ENCODE measurements at regions not wholly inside any gene's neighbourhood (a gene's known extent, or its start where the extent isn't known, plus 50 kb on each side); places are given as distances from the start of the nearest gene placed in this dataset.

DNA sequence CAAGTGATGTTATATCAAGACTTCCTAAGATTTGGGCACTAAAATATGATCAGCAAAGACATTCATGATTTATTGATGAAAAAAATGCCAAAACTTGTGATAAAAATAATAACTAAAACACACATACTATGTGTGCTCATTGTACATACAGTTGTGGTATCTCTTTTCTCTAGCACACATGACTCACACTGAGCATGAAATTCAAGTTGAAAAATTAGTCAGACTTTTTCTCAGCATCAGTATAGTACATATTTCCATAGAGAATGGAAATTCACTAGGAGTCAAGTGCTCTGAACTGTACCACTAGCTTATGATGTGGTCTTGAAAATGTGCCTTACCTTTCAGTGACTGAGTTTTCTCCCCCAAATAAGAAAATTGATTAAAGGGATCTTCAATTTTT, 471.8 kb upstream of the FLRT2 start:
- TF ChIP-seq, protein P1, sequence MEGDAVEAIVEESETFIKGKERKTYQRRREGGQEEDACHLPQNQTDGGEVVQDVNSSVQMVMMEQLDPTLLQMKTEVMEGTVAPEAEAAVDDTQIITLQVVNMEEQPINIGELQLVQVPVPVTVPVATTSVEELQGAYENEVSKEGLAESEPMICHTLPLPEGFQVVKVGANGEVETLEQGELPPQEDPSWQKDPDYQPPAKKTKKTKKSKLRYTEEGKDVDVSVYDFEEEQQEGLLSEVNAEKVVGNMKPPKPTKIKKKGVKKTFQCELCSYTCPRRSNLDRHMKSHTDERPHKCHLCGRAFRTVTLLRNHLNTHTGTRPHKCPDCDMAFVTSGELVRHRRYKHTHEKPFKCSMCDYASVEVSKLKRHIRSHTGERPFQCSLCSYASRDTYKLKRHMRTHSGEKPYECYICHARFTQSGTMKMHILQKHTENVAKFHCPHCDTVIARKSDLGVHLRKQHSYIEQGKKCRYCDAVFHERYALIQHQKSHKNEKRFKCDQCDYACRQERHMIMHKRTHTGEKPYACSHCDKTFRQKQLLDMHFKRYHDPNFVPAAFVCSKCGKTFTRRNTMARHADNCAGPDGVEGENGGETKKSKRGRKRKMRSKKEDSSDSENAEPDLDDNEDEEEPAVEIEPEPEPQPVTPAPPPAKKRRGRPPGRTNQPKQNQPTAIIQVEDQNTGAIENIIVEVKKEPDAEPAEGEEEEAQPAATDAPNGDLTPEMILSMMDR (IDR thresholded peaks at IDR 0.05; ENCODE audit: extremely low read depth, insufficient read depth, missing control alignments) = no peak
- DNase-seq (ENCODE audit: low spot score) = no peak
- in situ Hi-C loops (cut with MboI; ENCODE audit: low pct_unique_long_range_greater_than_20kb, low sequenced_read_pairs, unreplicated experiment) = no loop called here

DNA sequence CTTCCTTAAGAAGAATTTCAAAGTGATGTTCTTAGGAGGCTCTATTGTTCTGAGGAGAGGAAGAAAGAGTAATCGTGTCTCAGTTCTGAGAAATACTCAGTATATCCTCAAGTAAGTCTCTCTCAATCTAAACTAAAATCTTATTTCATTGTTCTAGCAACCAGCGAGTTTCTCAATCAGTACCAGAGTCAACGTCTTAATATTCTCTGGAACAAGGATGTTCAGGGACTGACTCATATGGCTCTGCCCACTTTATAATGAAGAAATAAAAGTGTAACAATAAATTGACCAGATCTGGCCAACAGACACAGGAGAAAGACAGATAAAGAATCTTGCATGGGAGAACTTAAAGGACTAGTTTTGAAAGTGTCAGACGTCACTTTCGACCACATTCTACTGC, 469.8 kb upstream of the FLRT2 start:
- in situ Hi-C loops (cut with MboI; ENCODE audit: low pct_unique_long_range_greater_than_20kb, low sequenced_read_pairs, unreplicated experiment) = no loop called here
- DNase-seq (ENCODE audit: low spot score) = no peak
- TF ChIP-seq, protein P1 (IDR thresholded peaks at IDR 0.05; ENCODE audit: extremely low read depth, insufficient read depth, missing control alignments) = no peak

DNA sequence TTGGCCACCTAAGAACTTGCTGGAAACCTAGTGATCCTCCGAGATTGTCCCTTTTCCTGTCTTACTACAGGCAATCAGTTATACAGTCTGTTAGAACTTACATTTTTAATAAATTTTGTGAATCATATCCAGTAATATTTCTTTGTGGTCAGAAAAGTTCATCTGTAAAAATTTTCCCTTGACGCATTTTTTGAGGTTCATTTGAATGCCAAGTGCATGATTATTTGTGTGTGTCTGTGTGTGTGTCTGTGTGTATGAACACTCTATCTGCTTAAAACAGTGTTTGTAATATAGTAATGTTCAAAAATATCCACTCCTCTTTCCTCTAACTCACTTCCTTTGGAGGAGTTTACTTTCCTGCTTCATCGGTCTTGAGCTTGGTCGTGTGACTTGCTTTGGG, 468.7 kb upstream of the FLRT2 start:
- DNase-seq (ENCODE audit: low spot score) = no peak
- TF ChIP-seq, protein P1 (IDR thresholded peaks at IDR 0.05; ENCODE audit: extremely low read depth, insufficient read depth, missing control alignments) = no peak
- in situ Hi-C loops (cut with MboI; ENCODE audit: low pct_unique_long_range_greater_than_20kb, low sequenced_read_pairs, unreplicated experiment) = no loop called here

DNA sequence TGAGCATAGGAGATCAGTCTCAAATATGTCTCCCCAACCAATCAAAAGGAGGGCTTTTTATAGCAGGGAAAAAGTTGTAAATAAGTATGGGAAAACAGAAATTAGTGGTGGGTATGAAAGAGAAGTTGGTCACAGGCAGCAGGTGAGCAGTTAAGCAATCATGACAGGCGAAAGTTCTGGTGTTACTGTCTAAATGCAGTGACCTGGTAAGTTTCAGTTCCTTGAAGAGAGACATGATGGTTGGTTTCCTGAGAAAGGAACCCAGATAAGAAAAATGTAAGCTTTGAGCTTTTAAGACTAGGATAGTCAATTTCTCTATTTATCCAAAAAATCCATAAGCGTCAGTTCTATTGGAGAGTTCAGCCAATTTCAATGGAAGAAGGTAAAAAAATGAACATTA, 466.2 kb upstream of the FLRT2 start:
- in situ Hi-C loops (cut with MboI; ENCODE audit: low pct_unique_long_range_greater_than_20kb, low sequenced_read_pairs, unreplicated experiment) = no loop called here
- TF ChIP-seq, protein P1 (IDR thresholded peaks at IDR 0.05; ENCODE audit: extremely low read depth, insufficient read depth, missing control alignments) = no peak
- DNase-seq (ENCODE audit: low spot score) = no peak

DNA sequence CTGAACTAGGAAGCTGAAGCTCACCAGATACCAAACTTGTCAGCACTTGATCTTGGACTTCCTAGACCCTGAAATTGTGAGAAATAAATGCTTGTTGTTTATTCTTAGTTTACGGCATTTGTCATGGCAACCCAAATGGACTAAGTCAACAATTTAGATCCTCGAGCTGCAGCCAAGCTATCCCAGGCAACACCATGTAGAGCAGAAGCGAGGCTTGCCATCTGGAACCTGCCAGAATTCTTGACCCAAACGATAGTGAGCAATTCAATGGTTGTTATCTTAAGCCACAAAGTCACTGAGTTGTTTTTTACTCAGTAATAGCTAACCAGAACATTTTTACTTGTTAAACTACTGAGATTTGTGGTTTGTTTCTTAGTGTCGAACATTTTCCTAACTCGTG, 458.5 kb upstream of the FLRT2 start:
- no peak for DNase-seq (ENCODE audit: low spot score)
- in situ Hi-C loops (cut with MboI; ENCODE audit: low pct_unique_long_range_greater_than_20kb, low sequenced_read_pairs, unreplicated experiment) = no loop called here
- TF ChIP-seq, protein P1 (IDR thresholded peaks at IDR 0.05; ENCODE audit: extremely low read depth, insufficient read depth, missing control alignments) = no peak

DNA sequence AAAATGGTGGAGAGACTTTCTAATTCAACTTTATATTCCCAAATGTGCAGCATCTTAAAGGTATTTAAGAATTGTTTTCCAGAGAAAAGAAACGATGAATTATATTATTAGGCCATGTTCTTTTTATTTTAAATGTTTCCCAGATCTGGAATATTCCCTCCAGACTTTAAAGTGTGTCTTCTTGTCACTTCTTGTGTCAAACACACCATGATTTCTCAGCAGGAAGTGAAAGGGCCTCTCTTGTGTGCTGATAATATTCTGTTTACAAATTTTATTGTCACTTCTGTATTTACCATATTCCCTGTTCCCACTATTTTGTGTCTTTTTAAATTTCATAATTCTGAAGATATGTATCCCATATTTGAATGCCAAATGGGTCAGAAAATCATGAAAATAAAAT, 455.0 kb upstream of the FLRT2 start:
- no peak for DNase-seq (ENCODE audit: low spot score)
- in situ Hi-C loops (cut with MboI; ENCODE audit: low pct_unique_long_range_greater_than_20kb, low sequenced_read_pairs, unreplicated experiment) = no loop called here
- TF ChIP-seq, protein P1 (IDR thresholded peaks at IDR 0.05; ENCODE audit: extremely low read depth, insufficient read depth, missing control alignments) = no peak
